ENCODE measurements at regions not wholly inside any gene's neighbourhood (a gene's known extent, or its start where the extent isn't known, plus 50 kb on each side); places are given as distances from the start of the nearest gene placed in this dataset.

DNA sequence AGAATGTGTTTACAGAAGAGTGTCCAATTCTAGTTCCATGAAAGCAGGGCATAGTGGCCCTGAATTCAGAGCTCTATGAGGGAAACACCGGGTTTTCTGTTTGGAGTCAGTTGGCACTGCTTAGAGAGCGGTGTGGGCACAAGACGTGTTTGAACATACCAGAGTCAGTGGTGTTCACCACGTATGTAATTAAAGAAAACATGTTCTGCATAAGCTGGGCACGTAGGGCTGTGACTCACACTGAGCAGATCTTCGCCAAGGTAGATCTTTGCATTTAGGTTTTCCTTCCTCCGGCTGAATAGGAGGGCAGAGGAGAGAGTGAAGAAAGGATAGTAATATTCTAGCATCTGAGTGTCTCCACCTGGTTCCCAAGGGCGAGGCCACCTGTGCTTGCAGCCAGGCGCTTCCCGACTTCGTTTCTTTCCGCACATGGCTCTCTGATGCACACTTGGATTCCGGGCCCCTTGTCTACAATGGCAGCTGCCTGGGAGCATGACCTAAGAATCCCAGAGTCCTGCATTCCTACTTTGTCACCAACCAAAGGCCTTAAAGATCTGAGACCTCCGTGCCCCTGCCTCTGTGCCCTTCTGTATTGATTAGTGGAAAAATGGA is 136.2 kb downstream of the ERMARD start:
- no peak for DNase-seq

GRCh38 chr6:169886631-169887227 is 135.3 kb downstream of the ERMARD start:
- no peak for DNase-seq

DNA sequence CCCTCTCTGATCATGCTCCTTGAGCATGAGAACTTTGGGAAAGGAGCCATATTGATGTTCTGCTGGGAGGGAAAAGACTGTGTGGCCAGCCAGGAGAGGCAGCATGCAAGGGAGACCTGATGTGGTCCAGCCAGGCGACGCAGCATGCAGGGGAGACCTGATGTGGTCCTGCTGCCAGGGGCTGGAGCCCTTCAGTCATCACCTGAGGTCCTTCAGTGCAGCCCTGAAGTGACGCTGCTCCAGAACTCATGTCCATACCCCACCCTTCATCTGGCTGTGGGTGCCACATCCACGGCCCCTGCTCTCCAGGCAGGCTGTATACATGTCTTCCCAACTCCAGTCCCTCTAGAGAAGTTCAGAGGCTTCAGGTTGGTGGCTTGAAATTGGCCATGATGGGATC is 134.4 kb downstream of the ERMARD start:
- DNase-seq, result no peak

- DNase-seq, result no peak
These were observed 133.7 kb downstream of the ERMARD start for GRCh38 chr6:169885131-169885530.

DNA sequence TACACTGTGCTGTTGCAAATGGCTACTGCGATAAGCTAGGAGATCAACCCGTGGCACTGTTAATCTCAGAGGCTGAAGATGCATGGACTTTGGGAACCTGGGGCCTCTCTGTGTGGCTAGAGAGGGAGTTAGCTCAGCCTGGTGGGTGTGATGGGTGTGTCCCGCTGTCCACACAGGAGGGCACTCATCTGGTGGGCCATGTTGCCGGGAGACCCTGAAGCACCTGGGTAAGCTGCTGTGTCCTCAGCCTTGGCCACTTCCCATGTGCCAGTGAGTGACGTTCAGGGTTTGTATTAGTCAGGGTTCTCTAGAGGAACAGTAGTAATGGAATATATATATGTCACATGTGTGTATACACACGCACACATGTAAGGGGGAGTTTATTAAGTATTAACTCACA is 132.7 kb downstream of the ERMARD start:
- no peak for DNase-seq

- DNase-seq, result no peak
These were observed 131.9 kb downstream of the ERMARD start for GRCh38 chr6:169883316-169883715.

DNA sequence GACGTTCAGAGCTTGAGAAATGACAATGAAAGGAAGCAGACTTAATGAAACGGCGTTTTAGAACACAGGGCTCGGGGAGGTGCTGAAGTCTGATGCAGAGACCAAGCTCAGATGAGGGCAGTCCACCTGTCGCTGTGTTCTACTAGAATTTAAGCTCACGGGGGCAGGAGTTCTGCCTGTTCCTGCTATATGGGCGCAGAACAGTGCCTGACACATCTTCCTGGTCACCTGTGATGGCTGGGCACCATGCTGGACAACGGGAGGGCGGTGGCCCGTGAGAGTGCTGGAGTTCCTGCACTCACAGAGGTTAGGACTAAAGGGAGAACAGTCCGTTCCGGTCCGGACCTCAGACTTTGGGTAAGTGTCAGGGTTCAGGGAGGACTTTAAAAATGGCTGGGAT is 130.6 kb downstream of the ERMARD start:
- DNase-seq, result no peak

GRCh38 chr6:169881398-169881797 is 130.0 kb downstream of the ERMARD start:
- no peak for DNase-seq

GRCh38 chr6:169880516-169880915 is 129.1 kb downstream of the ERMARD start:
- DNase-seq, result no peak

DNA sequence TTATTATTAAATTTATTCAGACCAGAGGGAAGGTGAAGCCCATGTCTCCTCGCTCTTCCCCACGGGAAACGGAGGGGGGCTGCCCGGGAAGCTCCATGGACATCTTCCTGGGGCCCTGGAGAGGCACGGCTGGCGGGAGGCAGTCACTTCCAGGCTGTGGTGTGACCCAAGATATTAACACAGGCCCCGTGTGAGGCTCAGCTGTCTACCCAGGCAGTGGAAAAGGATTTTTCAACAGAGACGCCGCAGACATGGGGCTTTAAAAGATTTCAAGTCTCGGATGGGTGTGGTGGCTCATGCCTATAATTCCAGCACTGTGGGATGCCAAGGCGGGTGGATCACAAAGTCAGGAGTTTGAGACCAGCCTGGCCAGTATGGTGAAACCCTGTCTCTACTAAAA is 117.9 kb downstream of the ERMARD start:
- DNase-seq, result no peak

DNA sequence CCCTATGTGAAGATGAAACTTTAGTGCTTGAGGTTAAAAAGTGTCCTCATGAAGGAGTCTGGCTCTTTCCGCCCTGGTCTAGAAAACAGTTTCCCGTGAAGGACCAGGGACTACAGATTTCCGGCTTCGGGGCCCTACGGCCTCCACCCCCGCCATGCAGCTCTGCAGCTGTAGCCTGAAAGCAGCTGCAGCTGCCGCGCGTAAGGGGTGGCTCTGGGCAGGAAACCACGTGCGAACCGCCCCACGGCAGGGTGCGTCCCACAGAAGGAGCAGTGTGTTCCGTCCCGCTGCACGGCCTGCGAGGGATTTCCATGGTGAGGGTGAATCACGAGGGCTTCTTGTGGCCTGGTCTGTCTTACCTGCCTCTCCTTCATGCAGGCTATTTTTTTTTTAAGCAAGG is 117.0 kb downstream of the ERMARD start:
- DNase-seq, result no peak

DNA sequence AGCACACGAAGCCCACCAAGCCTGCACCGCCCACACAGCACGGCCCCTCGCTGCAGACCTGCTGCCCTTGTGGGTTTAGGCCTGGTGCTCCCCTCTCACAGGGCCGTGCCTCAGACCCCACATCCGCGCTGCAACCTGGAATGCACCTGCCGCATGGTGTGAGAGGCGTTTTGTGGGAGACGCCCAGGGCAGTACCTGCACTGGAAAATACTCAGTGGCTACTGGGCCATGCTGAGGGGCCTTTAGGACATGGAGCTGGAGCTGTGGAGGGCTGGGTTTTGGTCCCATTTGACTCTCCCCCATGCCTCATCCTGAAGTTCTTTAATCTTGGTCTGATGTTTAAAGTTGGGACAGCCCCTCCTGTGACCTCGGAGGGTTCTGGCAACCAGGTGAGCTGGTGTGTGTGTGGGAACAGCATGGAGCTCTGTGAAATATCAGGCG is 116.3 kb downstream of the ERMARD start:
- DNase-seq, result no peak

GRCh38 chr6:169866668-169867521 is 115.5 kb downstream of the ERMARD start:
- no peak for DNase-seq

DNA sequence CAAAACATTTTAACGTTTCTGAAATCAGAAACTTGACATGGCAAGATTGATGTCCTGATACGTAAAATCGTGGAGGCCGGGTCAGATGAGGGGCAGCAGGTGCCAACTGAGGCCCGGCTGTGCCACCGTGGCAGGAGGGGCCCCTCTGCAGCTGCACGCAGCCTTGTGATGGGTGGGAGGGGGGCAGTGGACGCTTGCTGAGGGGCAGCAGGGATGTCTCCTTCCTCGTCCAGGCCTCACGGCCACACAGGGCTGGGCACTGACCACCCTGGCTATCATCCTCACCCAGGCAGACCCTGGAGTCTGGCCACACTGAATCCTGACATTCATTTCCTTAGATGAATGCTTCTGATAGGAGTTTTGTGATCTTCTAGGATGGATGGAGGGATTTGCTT is 114.7 kb downstream of the ERMARD start:
- DNase-seq, result no peak

DNA sequence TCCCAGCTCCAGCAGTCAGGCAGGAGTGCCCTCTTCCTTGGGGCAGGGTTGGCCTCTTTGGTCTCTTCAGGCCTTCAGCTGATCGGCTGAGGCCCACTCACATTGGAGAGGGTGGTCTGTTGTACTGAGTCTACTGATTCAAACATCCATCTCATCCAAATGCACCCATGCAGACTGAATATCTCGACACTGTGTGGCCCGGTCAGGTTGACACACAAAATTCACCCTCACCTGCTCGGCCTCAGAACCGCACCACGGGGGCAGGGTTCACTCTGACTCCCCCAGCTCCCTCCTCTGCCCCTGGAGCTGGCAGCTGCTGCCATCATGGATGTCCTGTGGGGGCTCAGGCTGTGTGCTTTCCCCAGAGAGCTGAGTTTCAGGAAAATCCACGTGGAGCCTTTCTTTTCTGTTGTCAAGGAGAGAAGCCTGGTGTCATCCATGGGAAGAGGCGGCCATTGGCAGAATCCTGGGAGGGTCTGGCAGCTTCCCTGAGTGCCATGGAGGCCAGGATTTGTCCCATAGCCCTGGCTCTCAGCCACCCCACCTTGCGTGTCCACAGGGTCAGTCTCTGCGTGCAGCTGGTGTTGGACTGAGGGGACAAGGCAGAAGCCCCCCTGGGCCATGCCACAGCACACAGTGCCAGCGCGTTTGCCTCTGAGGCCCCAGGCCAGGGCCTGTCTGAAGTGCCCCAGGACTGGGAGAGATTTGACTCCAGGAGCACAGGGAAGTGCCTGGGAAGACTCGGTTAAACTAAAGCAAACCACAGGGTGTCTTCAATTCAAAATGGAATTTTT is 114.1 kb downstream of the ERMARD start:
- DNase-seq, result no peak

DNA sequence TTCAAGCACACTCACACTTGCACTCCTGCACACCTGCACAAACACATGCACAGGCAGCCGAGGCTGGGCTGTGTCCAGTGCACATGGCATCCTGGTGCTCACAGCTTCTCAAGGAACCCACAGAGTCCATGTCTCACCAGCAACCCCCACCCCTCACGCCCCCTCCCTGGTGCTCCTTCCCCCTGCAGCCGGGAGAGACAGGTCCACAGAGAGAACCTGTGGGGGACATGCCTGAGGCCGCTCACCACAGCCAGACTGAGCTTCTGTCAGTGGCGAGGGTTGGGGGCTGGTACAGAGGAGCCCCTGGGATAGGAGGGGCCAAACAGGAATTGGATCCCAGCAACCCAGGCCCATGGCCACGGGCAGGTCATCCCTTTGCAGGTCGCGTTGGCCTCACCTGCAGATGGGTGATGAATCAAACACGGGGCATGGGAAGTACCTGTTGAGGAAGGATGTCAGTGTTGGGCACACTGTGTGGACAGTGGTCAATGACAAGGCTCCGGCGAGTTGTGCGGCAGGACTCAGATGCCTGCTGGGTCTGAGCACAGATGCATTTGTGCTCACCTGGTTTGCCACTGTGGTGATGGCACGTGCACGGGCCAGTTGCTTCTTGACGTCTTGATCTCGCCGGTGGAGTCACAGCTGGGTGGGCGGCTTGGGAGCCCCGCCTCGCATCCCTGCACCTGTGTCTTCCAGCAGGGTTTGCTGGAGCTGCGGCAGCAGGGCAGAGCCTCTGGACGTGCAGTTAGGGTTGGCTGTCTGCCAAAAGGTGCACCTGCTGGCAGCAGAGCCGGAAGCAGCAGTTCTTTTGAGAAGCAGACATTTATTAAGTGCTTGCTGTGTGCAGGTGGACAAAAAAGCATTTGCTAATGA is 113.0 kb downstream of the ERMARD start:
- no peak for DNase-seq

GRCh38 chr6:169863710-169864109 is 112.3 kb downstream of the ERMARD start:
- DNase-seq, result no peak

DNA sequence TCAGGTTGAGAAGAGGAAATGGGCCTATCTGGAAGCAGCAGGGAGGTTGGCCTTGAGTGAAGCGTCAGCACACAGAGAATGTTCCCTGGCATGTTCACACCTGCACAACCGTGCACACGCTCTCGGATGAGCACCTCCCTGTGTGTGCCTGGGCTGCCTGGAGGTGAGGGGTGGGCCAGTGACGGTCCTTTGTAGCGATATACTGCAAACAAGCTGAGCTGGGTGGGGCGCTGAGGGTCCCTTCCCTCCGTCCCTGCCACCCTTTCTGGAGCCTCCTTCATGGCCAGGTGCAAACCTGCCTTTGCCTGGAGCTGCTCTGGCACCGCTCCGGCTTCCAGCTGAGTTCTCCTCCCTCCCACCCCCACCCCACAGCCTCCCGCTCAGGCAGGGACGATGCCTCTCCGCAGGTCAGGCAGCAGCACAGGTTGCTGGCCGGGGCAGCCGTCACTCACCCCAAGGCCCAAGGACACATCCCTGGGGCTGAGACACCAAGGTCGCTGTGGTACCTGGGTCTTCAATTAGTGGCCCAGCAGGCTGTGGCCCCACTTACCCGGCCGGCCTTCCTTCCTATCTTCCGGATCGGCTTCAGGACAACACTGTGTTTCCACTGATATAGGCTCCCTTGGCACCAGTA is 111.6 kb downstream of the ERMARD start:
- DNase-seq, result no peak

DNA sequence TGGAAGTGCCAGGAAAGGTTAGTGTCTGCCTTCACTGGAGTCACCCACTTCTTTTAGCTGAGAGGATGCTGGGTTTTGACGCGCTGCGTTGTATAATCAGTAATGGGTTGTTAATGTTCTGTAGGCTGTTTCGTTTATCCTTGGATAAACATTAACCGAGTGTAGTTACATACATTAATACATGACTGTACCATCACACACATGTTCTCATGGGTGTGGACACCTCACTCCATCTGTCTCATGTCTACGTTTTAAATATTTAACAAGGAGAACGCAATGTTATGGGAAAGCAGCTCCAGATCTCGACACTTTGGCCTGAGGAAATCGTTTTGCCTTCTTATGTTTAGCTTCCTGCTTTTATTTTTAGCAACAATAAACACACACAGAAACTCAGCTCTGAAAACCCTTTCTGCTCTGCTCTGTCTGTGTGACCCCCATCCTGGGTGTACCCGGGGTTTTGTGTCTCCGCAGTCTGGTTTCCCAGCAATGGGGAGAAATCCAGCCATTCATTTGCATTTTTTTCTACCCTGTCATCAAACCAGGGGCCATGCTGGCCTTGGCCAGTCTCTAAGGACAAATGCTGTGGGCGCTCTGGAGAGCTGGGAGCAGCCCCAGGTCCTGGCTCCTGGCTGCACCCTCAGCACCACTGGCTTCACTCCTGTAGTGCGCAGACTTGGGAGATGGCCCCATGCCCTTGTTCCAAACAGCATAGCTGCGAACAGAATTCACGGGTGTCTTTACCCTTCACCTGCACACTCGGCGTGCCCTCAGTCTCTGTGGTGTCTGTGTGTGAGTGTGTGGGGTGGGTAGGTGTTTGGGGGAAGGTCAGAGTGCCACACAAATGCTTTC is 110.8 kb downstream of the ERMARD start:
- no peak for DNase-seq

DNA sequence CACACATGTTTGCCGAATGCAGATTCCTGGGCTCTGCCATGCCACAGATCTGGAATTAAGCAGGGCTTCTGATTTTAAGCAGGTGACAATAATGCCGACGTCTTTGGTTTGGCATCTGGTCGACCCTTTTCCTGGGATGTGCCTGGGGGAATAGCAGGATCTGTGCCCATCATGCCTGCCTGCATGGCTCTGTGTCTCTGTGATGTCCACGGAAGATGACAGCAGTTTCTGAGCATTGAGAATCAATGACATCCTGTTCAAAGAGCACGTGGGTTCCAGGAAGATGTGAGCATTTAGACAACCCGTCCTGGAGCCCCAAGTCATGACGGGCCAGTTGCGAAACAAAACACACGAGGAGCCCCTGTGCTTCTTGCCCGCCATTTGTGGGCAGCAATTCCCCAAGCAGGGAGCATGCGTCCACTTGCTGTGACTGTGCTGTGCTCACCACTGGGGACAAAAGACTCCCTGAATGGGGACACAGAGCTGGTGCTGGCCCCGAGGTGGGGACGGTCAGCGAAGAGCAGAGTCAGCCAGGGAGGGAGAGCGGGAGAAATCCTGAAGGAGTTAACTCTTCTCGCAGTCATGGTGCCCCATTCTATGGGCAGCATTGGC is 110.1 kb downstream of the ERMARD start:
- DNase-seq, result no peak
